ENCODE measurements at regions not wholly inside any gene's neighbourhood (a gene's known extent, or its start where the extent isn't known, plus 50 kb on each side); places are given as distances from the start of the nearest gene placed in this dataset.

GRCh38 chr2:111702119-111702803, 181.7 kb downstream of the ANAPC1 start:
- peak; percentile 55 for DNase-seq (ENCODE audit: low spot score)
- TF ChIP-seq EZH2phosphoT487 (IDR thresholded peaks at IDR 0.05; ENCODE audit: low read depth, severe bottlenecking, unreplicated experiment), result no peak
- TF ChIP-seq, protein P1, sequence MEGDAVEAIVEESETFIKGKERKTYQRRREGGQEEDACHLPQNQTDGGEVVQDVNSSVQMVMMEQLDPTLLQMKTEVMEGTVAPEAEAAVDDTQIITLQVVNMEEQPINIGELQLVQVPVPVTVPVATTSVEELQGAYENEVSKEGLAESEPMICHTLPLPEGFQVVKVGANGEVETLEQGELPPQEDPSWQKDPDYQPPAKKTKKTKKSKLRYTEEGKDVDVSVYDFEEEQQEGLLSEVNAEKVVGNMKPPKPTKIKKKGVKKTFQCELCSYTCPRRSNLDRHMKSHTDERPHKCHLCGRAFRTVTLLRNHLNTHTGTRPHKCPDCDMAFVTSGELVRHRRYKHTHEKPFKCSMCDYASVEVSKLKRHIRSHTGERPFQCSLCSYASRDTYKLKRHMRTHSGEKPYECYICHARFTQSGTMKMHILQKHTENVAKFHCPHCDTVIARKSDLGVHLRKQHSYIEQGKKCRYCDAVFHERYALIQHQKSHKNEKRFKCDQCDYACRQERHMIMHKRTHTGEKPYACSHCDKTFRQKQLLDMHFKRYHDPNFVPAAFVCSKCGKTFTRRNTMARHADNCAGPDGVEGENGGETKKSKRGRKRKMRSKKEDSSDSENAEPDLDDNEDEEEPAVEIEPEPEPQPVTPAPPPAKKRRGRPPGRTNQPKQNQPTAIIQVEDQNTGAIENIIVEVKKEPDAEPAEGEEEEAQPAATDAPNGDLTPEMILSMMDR (IDR thresholded peaks at IDR 0.05; ENCODE audit: poor library complexity), result peak; percentile 49
- no peaks in the 10 kb centered on the region for H3K79me2 ChIP-seq
- H2AFZ ChIP-seq, result no peak overlapping the region
- H3K4me1 ChIP-seq (ENCODE audit: insufficient read depth), result peaks cover 8% of the 10 kb centered on the region
- no peaks in the 10 kb centered on the region for H3K36me3 ChIP-seq (replicated peaks; ENCODE audit: insufficient read depth, low read depth)
- no peaks in the 10 kb centered on the region for H4K20me1 ChIP-seq (ENCODE audit: insufficient read depth, poor library complexity, severe bottlenecking)
- no peaks in the 10 kb centered on the region for H3K27me3 ChIP-seq
- no peaks in the 10 kb centered on the region for H3K9me3 ChIP-seq (ENCODE audit: low read depth)
- no peaks in the 10 kb centered on the region for H3K9me2 ChIP-seq (replicated peaks; ENCODE audit: insufficient read depth)
- 68% methylated on average over 14 of the region's 14 CpGs for WGBS (ENCODE audit: low lambda C conversion rate, missing lambda C conversion rate)
- no peak overlapping the region for H3K4me3 ChIP-seq
- H3K4me2 ChIP-seq, result no peak overlapping the region
- no peak overlapping the region for H3K27ac ChIP-seq

- Histone ChIP-seq H3K4me2 (no peak overlapping the region), H2AFZ (no peak overlapping the region), H3K27me3 (no peaks in the 10 kb centered on the region), H3K9me2 (replicated peaks; ENCODE audit: insufficient read depth) (no peaks in the 10 kb centered on the region), H3K79me2 (no peaks in the 10 kb centered on the region), H3K27ac (no peak overlapping the region), H4K20me1 (ENCODE audit: insufficient read depth, poor library complexity, severe bottlenecking) (no peaks in the 10 kb centered on the region), H3K36me3 (replicated peaks; ENCODE audit: insufficient read depth, low read depth) (no peaks in the 10 kb centered on the region), H3K4me1 (ENCODE audit: insufficient read depth) (peaks cover 8% of the 10 kb centered on the region), H3K4me3 (no peak overlapping the region), H3K9me3 (ENCODE audit: low read depth) (no peaks in the 10 kb centered on the region)
- DNase-seq (ENCODE audit: low spot score), result no peak
- WGBS (ENCODE audit: low lambda C conversion rate, missing lambda C conversion rate), result 89% methylated on average over 7 of the region's 7 CpGs
- TF ChIP-seq EZH2 (IDR thresholded peaks at IDR 0.05; ENCODE audit: borderline replicate concordance) (no peak), EZH2phosphoT487 (IDR thresholded peaks at IDR 0.05; ENCODE audit: low read depth, severe bottlenecking, unreplicated experiment) (no peak)
- TF ChIP-seq, protein P1 (IDR thresholded peaks at IDR 0.05; ENCODE audit: poor library complexity), result no peak
These were observed 181.2 kb downstream of the ANAPC1 start for GRCh38 chr2:111702804-111703196.

DNA sequence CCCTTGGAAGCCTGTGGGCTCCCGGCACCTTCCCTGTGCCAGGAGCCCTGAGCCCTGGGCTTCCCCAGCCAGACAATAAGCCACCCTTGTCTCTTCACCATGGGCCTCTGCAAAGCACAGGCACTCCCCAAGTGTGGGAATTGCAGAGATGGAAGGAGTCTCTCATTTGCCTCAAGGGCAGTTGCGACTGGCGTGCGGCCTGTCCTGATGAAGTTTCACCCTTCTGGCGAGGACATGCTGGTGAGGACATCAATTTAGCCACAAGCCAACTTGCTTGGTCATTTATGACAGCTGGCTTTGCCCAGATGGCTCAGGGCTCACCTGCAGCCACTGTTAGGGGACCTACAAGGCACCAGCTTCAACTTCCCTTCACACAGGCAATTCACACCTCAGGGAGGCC, 180.2 kb downstream of the ANAPC1 start:
- no peak overlapping the region for H3K27ac ChIP-seq
- DNase-seq (ENCODE audit: low spot score), result no peak
- no peak overlapping the region for H3K4me2 ChIP-seq

More for the DNA sequence above, 180.2 kb downstream of the ANAPC1 start:
- no peaks in the 10 kb centered on the region for H3K9me3 ChIP-seq (ENCODE audit: low read depth)
- no peak overlapping the region for H2AFZ ChIP-seq
- no peak overlapping the region for H3K4me3 ChIP-seq
- H3K79me2 ChIP-seq, result no peaks in the 10 kb centered on the region
- H3K9me2 ChIP-seq (replicated peaks; ENCODE audit: insufficient read depth), result no peaks in the 10 kb centered on the region
- H3K36me3 ChIP-seq (replicated peaks; ENCODE audit: insufficient read depth, low read depth), result no peaks in the 10 kb centered on the region
- no peak for TF ChIP-seq EZH2 (IDR thresholded peaks at IDR 0.05; ENCODE audit: borderline replicate concordance)
- TF ChIP-seq, protein P1 (IDR thresholded peaks at IDR 0.05; ENCODE audit: poor library complexity), result no peak
- TF ChIP-seq EZH2phosphoT487 (IDR thresholded peaks at IDR 0.05; ENCODE audit: low read depth, severe bottlenecking, unreplicated experiment), result no peak
- no peaks in the 10 kb centered on the region for H4K20me1 ChIP-seq (ENCODE audit: insufficient read depth, poor library complexity, severe bottlenecking)
- H3K4me1 ChIP-seq (ENCODE audit: insufficient read depth), result peaks cover 10% of the 10 kb centered on the region
- no peaks in the 10 kb centered on the region for H3K27me3 ChIP-seq
- 95% methylated on average over 5 of the region's 5 CpGs for WGBS (ENCODE audit: low lambda C conversion rate, missing lambda C conversion rate)
